ENCODE measurements at regions not wholly inside any gene's neighbourhood (a gene's known extent, or its start where the extent isn't known, plus 50 kb on each side); places are given as distances from the start of the nearest gene placed in this dataset.
A peak's percentile ranks its signal among the peaks of the same experiment; 100 is the strongest.
"Not testable (repeated sequence)": the region's sequence is repeated elsewhere in the genome, so short reads cannot be mapped to it uniquely, and the experiment has no call there.

- ChIA-PET POLR2A (ENCODE audit: low non-redundant PET) (no interaction called here), CTCF (no interaction called here)
- Histone ChIP-seq H3K36me3 (ENCODE audit: insufficient read depth, low read length, poor library complexity, severe bottlenecking) (no peaks in the 10 kb centered on the region), H3K27ac (ENCODE audit: low read depth, low read length, poor library complexity, severe bottlenecking) (no peak overlapping the region), H3K27me3 (replicated peaks; ENCODE audit: insufficient read depth, low read depth, low read length, poor library complexity) (no peaks in the 10 kb centered on the region), H3K9me3 (ENCODE audit: low read depth, low read length, poor library complexity, severe bottlenecking) (no peaks in the 10 kb centered on the region), H3K4me1 (ENCODE audit: insufficient read depth, low read length, poor library complexity, severe bottlenecking) (no peaks in the 10 kb centered on the region), H3K4me3 (ENCODE audit: low read depth, low read length, poor library complexity, severe bottlenecking) (no peak overlapping the region)
- no peak for DNase-seq (ENCODE audit: low spot score)
- intact Hi-C loops (cut with micrococcal nuclease; ENCODE audit: unreplicated experiment): no loop called here
- no TSS peak for BruUV-seq (replicated peaks)
- TF ChIP-seq CTCF (conservative IDR thresholded peaks at IDR 0.05; ENCODE audit: low read depth, low read length) (no peak), EZH2 (IDR thresholded peaks at IDR 0.05; ENCODE audit: borderline replicate concordance, low read depth, low read length, poor library complexity, severe bottlenecking) (no peak)
Measured at GRCh38 chr10:28090506-28090905, 91.6 kb upstream of the ODAD2 start.

- Histone ChIP-seq H3K36me3 (ENCODE audit: insufficient read depth, low read length, poor library complexity, severe bottlenecking) (no peaks in the 10 kb centered on the region), H3K9me3 (ENCODE audit: low read depth, low read length, poor library complexity, severe bottlenecking) (no peaks in the 10 kb centered on the region), H3K27ac (ENCODE audit: low read depth, low read length, poor library complexity, severe bottlenecking) (no peak overlapping the region), H3K27me3 (replicated peaks; ENCODE audit: insufficient read depth, low read depth, low read length, poor library complexity) (no peaks in the 10 kb centered on the region), H3K4me3 (ENCODE audit: low read depth, low read length, poor library complexity, severe bottlenecking) (no peak overlapping the region), H3K4me1 (ENCODE audit: insufficient read depth, low read length, poor library complexity, severe bottlenecking) (no peaks in the 10 kb centered on the region)
- TF ChIP-seq CTCF (conservative IDR thresholded peaks at IDR 0.05; ENCODE audit: low read depth, low read length): no peak
- no peak for TF ChIP-seq EZH2 (IDR thresholded peaks at IDR 0.05; ENCODE audit: borderline replicate concordance, low read depth, low read length, poor library complexity, severe bottlenecking)
- intact Hi-C loops (cut with micrococcal nuclease; ENCODE audit: unreplicated experiment): no loop called here
- DNase-seq (ENCODE audit: low spot score): peak; percentile 15
- no TSS peak for BruUV-seq (replicated peaks)
- POLR2A ChIA-PET (ENCODE audit: low non-redundant PET): no interaction called here
- CTCF ChIA-PET: interaction anchor here (0.7 kb wide), 1 partner anchor 345 kb away, joined by 4 read pairs; no protein-coding TSS in a partner anchor
Measured at GRCh38 chr10:28089467-28089866, 90.6 kb upstream of the ODAD2 start.

GRCh38 chr10:28087661-28088351, 88.9 kb upstream of the ODAD2 start:
- POLR2A ChIA-PET (ENCODE audit: low non-redundant PET): no interaction called here

GRCh38 chr10:28085760-28086159, 86.9 kb upstream of the ODAD2 start:
- H3K4me1 ChIP-seq (ENCODE audit: insufficient read depth, low read length, poor library complexity, severe bottlenecking); CTCF ChIA-PET; DNase-seq (ENCODE audit: low spot score); H3K27me3 ChIP-seq (replicated peaks; ENCODE audit: insufficient read depth, low read depth, low read length, poor library complexity); intact Hi-C loops (cut with micrococcal nuclease; ENCODE audit: unreplicated experiment); H3K36me3 ChIP-seq (ENCODE audit: insufficient read depth, low read length, poor library complexity, severe bottlenecking); POLR2A ChIA-PET (ENCODE audit: low non-redundant PET); H3K4me3 ChIP-seq (ENCODE audit: low read depth, low read length, poor library complexity, severe bottlenecking); H3K9me3 ChIP-seq (ENCODE audit: low read depth, low read length, poor library complexity, severe bottlenecking); H3K27ac ChIP-seq (ENCODE audit: low read depth, low read length, poor library complexity, severe bottlenecking); BruUV-seq (replicated peaks): not testable (repeated sequence)

More at GRCh38 chr10:28087661-28088351, 88.9 kb upstream of the ODAD2 start:
- CTCF ChIA-PET: no interaction called here
- no peak overlapping the region for H3K27ac ChIP-seq (ENCODE audit: low read depth, low read length, poor library complexity, severe bottlenecking)
- H3K4me3 ChIP-seq (ENCODE audit: low read depth, low read length, poor library complexity, severe bottlenecking): no peak overlapping the region
- H3K9me3 ChIP-seq (ENCODE audit: low read depth, low read length, poor library complexity, severe bottlenecking): no peaks in the 10 kb centered on the region
- H3K36me3 ChIP-seq (ENCODE audit: insufficient read depth, low read length, poor library complexity, severe bottlenecking): no peaks in the 10 kb centered on the region
- peak; percentile 32 for DNase-seq (ENCODE audit: low spot score)
- intact Hi-C loops (cut with micrococcal nuclease; ENCODE audit: unreplicated experiment): no loop called here
- no peaks in the 10 kb centered on the region for H3K4me1 ChIP-seq (ENCODE audit: insufficient read depth, low read length, poor library complexity, severe bottlenecking)
- H3K27me3 ChIP-seq (replicated peaks; ENCODE audit: insufficient read depth, low read depth, low read length, poor library complexity): no peaks in the 10 kb centered on the region
- BruUV-seq (replicated peaks): no TSS peak
- no peak for TF ChIP-seq EZH2 (IDR thresholded peaks at IDR 0.05; ENCODE audit: borderline replicate concordance, low read depth, low read length, poor library complexity, severe bottlenecking)
- no peak for TF ChIP-seq CTCF (conservative IDR thresholded peaks at IDR 0.05; ENCODE audit: low read depth, low read length)
